ENCODE measurements at regions not wholly inside any gene's neighbourhood (a gene's known extent, or its start where the extent isn't known, plus 50 kb on each side); places are given as distances from the start of the nearest gene placed in this dataset.

DNA sequence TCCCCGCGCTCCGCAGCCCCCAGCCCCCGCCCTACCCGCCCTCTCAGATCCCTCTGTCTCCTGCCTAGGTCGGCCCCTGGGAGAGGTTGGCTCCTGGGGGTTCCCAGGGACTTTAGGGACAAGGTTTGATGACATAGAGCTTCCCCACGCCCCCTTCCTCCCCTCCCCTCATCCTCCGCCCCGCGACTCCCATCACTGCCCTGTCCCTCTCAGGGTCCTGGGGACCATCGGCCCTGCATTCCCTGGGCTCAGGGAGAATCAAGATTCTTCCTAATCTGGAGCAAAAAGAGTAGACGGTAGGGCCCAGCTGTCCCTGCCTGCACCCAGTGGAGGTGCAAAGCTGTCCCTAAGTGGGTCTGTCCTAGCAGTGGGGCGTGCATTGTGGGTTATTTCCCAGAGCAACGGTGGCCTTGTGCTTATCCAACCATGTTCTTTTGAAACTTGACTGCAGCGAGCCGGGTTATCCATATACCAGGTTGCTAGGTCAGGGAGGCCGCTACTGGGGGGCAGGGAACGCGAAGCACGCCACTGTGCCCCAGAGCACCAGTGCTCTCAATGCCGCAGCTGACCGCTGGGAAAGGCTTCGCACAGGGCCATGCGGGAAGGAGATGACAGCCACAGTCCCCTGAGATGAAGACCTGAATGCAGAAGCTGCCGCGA lies 124.4 kb upstream of the PRMT8 start:
- H3K27ac ChIP-seq: no peak overlapping the region

DNA sequence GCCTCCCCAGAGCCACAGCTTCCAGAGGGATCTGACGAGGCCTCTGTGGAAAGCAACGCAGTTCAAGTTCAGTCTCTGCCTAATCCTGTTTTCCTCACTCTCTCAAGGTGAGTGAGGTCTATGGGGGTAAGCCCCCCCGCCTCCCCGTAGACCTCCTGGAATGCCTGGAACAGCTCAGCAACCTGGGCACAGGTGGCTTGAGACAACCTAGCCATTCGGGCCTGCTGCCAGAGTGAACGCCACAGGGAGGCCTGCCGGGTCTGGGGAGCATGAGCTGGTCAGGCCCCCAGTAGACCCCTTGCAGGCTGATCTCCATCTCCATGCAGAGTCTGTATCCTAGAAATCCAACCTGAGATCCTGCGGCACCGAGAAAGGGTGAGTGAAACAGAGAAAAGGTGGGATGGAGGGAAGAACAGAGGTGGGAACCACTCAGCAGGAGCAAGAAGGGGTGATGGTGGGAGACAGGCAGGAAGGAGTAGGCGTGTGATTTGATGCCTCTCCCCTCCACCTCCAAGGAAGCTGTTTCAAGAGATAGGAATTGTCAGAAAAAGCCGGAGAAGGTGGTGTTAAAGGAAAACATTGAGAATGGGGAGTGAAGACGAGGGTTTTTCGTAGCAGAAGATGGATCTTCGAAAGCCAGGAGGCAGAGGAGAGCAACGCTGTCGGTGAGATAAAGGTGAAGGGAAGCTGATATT lies 123.1 kb upstream of the PRMT8 start:
- no peak overlapping the region for H3K27ac ChIP-seq
- TF ChIP-seq ZFX (IDR thresholded peaks at IDR 0.05; ENCODE audit: borderline replicate concordance): no peak
- TF ChIP-seq, protein P1, sequence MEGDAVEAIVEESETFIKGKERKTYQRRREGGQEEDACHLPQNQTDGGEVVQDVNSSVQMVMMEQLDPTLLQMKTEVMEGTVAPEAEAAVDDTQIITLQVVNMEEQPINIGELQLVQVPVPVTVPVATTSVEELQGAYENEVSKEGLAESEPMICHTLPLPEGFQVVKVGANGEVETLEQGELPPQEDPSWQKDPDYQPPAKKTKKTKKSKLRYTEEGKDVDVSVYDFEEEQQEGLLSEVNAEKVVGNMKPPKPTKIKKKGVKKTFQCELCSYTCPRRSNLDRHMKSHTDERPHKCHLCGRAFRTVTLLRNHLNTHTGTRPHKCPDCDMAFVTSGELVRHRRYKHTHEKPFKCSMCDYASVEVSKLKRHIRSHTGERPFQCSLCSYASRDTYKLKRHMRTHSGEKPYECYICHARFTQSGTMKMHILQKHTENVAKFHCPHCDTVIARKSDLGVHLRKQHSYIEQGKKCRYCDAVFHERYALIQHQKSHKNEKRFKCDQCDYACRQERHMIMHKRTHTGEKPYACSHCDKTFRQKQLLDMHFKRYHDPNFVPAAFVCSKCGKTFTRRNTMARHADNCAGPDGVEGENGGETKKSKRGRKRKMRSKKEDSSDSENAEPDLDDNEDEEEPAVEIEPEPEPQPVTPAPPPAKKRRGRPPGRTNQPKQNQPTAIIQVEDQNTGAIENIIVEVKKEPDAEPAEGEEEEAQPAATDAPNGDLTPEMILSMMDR (IDR thresholded peaks at IDR 0.05): no peak

More for the DNA sequence above, 124.4 kb upstream of the PRMT8 start:
- TF ChIP-seq, protein P1 (IDR thresholded peaks at IDR 0.05): no peak
- TF ChIP-seq ZFX (IDR thresholded peaks at IDR 0.05; ENCODE audit: borderline replicate concordance): no peak

DNA sequence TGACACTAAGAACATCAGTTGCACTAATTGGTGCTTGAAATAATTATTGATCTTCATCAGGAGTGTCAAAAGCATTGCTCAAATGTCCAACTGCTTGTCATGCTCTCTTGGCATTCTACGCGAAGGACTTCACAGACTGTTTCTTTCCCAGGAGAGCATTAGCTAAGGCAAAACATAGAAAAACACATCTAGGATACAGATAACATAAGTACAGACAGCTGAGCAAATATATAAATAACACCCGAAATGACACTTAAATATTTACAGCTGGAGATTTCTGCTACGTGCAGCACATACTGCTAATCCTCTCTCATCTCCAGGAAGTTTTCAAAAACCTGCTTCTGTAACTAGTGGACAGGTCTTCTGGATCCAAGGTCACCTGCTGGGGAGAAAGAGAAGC lies 120.0 kb upstream of the PRMT8 start:
- no peak overlapping the region for H3K27ac ChIP-seq
- no peak for TF ChIP-seq ZFX (IDR thresholded peaks at IDR 0.05; ENCODE audit: borderline replicate concordance)
- TF ChIP-seq, protein P1 (IDR thresholded peaks at IDR 0.05): no peak

DNA sequence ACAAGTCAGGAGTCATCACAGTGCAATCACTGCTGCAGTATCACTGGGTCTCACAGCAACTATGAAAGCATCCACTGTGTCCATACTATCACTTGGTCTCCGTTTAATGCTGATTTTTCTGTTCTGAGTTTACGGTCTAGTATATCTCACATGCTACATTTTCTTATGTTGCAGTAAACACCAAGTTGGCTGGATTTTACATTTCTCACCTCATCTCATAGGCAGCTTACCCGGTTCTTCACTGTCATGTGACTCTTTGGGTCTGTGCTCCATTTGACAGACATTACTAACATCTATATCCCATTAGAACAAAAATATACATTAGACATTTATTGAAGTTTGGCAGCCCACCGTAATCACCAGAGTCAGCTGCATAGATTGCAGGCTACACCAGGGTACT lies 115.7 kb upstream of the PRMT8 start:
- TF ChIP-seq, protein P1 (IDR thresholded peaks at IDR 0.05): no peak
- TF ChIP-seq ZFX (IDR thresholded peaks at IDR 0.05; ENCODE audit: borderline replicate concordance): no peak
- no peak overlapping the region for H3K27ac ChIP-seq

DNA sequence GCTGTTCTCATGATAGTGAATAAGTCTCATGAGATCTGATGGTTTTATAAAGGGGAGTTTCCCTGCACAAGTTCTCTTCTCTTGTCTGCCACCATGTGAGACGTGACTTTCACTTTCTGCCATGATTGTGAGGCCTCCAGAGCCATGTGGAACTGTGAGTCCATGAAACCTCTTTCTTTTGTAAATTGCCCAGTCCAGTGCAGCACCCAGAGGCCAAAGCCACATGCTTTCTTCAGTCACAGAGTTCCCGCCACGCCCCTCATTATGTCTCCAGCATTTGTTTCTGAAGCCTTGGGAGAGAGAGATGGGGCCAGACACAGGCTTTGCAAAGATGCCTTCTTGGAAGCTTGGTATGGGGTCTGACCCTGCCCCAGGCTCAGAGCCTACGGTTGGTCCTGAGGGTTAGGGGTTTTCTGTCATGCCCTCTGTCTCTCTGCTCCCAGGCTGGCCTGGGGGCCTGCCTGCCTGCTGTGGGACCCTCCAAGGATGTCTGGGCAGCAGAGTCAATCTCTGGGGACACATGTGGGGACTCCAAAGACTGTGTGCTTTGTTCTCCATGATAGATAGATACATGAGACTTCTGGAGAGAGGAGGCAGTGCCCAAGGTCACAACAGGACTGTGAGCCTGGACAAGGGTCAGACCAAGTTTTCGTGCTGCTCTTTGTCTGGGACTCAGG lies 114.1 kb upstream of the PRMT8 start:
- H3K27ac ChIP-seq: no peak overlapping the region
- TF ChIP-seq, protein P1 (IDR thresholded peaks at IDR 0.05): no peak
- no peak for TF ChIP-seq ZFX (IDR thresholded peaks at IDR 0.05; ENCODE audit: borderline replicate concordance)

DNA sequence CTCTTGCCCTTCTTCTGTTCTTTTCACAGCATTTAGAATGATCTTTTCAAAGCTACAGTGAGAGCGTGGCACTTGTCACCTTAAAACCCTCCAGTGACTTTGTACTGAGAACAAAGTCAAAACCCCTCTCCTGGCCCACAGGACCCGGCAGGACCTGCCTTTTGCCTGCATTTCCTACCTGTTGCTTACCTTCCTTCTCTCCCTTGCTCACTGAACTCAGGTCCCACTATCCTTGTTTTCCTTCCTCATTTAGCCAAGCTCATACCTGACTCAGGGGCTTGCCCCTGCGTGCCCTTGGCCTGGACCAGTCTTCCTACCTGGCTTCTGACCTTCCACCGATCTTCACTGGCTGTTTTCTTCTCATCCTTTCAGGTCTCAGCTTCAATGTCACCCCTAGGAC lies 112.3 kb upstream of the PRMT8 start:
- no peak overlapping the region for H3K27ac ChIP-seq
- no peak for TF ChIP-seq ZFX (IDR thresholded peaks at IDR 0.05; ENCODE audit: borderline replicate concordance)
- TF ChIP-seq, protein P1 (IDR thresholded peaks at IDR 0.05): no peak

DNA sequence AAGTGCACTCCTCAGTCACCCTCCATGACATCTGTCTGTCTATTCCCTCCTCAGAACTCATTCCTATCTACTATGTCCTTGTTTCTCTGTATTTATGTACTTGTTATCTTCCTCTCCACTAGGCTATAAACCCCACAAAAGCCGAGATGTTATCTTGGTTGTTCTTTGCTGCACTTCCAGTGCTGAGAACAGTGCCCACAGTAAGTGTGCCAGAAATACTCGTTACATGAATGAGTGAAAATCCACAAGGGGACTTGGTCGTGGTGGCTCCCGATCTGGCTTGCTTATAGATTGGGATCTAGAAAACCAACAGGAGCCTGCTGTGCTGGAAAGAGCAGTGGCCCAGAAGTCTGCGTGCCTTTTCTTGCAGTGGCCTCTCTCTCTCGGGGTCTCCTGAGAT lies 111.9 kb upstream of the PRMT8 start:
- no peak for TF ChIP-seq ZFX (IDR thresholded peaks at IDR 0.05; ENCODE audit: borderline replicate concordance)
- TF ChIP-seq, protein P1 (IDR thresholded peaks at IDR 0.05): no peak
- H3K27ac ChIP-seq: no peak overlapping the region

All from 22Rv1 (cell line).